IMR-90 (cell line): ENCODE measurements at regions not wholly inside any gene's neighbourhood (a gene's known extent, or its start where the extent isn't known, plus 50 kb on each side); places are given as distances from the start of the nearest gene placed in this dataset.

Experiments used
- ATAC-seq: fragments of 200-7000 bp; cut with Tn5 transposase; 2 replicates; pipeline ENCODE4 v1.9.1; 2020; ENCODE audit warnings: low read depth, mild to moderate bottlenecking, moderate library complexity
- BruUV-seq: library from RNA; stranded (reverse); fragments of 400-500 nt; replicated peaks from 2 replicates; lab custom pipeline; 2021; lab: Mats Ljungman, UMichigan
- CTCF ChIA-PET: fragments of 300-600 bp; formaldehyde crosslinking; extraction: SDS; loops from one replicate; lab custom pipeline; 2021; ENCODE audit warnings: antibody characterized with exemption; lab: Yijun Ruan, JAX
- POLR2A ChIA-PET: fragments of 300-600 bp; sonication (Branson Sonifier 250); formaldehyde crosslinking; loops from one replicate; lab custom pipeline; 2022; ENCODE audit warnings: antibody characterized with exemption; ENCODE audit not compliant: unreplicated experiment; lab: Charles Lee
- DNase-seq: peaks from one replicate; pipeline ENCODE4 v3.0.0; 2013
- H2AFZ ChIP-seq: replicated peaks from 2 replicates; pipeline ENCODE3; 2013; ENCODE audit warnings: low read length, mild to moderate bottlenecking; ENCODE audit not compliant: poor library complexity
- H2AK5ac ChIP-seq: 2 replicates; pipeline ENCODE4 v1.6.1; 2013; ENCODE audit warnings: low read depth, low read length, inconsistent platforms
- H2AK9ac ChIP-seq: replicated peaks from 2 replicates; pipeline ENCODE3; 2013; ENCODE audit warnings: mild to moderate bottlenecking, low read depth, low read length, moderate library complexity; ENCODE audit not compliant: poor library complexity
- H2BK120ac ChIP-seq: 2 replicates; pipeline ENCODE4 v1.6.1; 2013; ENCODE audit warnings: low read depth, low read length, inconsistent platforms
- H2BK15ac ChIP-seq: 3 replicates; pipeline ENCODE4 v1.6.1; 2013; ENCODE audit warnings: low read depth, low read length, inconsistent platforms
- H2BK20ac ChIP-seq: 2 replicates; pipeline ENCODE4 v1.6.1; 2013; ENCODE audit warnings: low read depth, mild to moderate bottlenecking, inconsistent platforms, low read length, moderate library complexity
- H2BK5ac ChIP-seq: 2 replicates; pipeline ENCODE4 v1.6.1; 2013; ENCODE audit warnings: mild to moderate bottlenecking, low read depth, low read length, inconsistent platforms; ENCODE audit not compliant: poor library complexity, severe bottlenecking
- H3K14ac ChIP-seq: replicated peaks from 2 replicates; pipeline ENCODE4 v1.6.1; 2013; ENCODE audit warnings: low read depth, low read length, inconsistent platforms
- H3K18ac ChIP-seq: 2 replicates; pipeline ENCODE4 v1.6.1; 2013; ENCODE audit warnings: low read depth, low read length, control low read depth
- H3K23ac ChIP-seq: 2 replicates; pipeline ENCODE4 v1.6.1; 2013; ENCODE audit warnings: low read depth, low read length, inconsistent platforms
- H3K27ac ChIP-seq: 2 replicates; pipeline ENCODE4 v1.5.1; 2013; ENCODE audit warnings: mild to moderate bottlenecking, control low read depth, low read length; ENCODE audit not compliant: insufficient read depth
- H3K27me3 ChIP-seq: 2 replicates; pipeline ENCODE4 v1.6.1; 2013; ENCODE audit warnings: low read length; ENCODE audit not compliant: control insufficient read depth, insufficient read depth
- H3K36me3 ChIP-seq: 2 replicates; pipeline ENCODE4 v1.6.1; 2013; ENCODE audit warnings: low read length, mixed read lengths; ENCODE audit not compliant: control insufficient read depth, insufficient read depth
- H3K4ac ChIP-seq: 2 replicates; pipeline ENCODE4 v1.6.1; 2013; ENCODE audit warnings: low read depth, low read length, inconsistent platforms
- H3K4me1 ChIP-seq: 2 replicates; pipeline ENCODE4 v1.6.1; 2013; ENCODE audit warnings: low read length, mixed read lengths; ENCODE audit not compliant: control insufficient read depth, insufficient read depth
- H3K4me2 ChIP-seq: 2 replicates; pipeline ENCODE4 v1.6.1; 2013; ENCODE audit warnings: low read depth, mild to moderate bottlenecking, control low read depth, low read length, moderate library complexity
- H3K4me3 ChIP-seq: 2 replicates; pipeline ENCODE4 v1.5.1; 2013; ENCODE audit warnings: low read depth, mild to moderate bottlenecking, control low read depth, low read length, moderate library complexity; ENCODE audit not compliant: insufficient read depth
- H3K56ac ChIP-seq: 2 replicates; pipeline ENCODE4 v1.6.1; 2013; ENCODE audit warnings: low read length, inconsistent platforms; ENCODE audit not compliant: insufficient read depth; ENCODE audit errors: extremely low read depth
- H3K79me1 ChIP-seq, 2 experiments: 2 replicates each; pipeline ENCODE4 v1.6.1; 2013; ENCODE audit warnings: low read length in 2 of 2, inconsistent platforms in 1 of 2, low read depth in 1 of 2
- H3K9ac ChIP-seq: 2 replicates; pipeline ENCODE4 v1.6.1; 2013; ENCODE audit warnings: low read depth, low read length, control low read depth
- H3K9me1 ChIP-seq: 2 replicates; pipeline ENCODE4 v1.6.1; 2013; ENCODE audit warnings: low read length, inconsistent platforms; ENCODE audit not compliant: insufficient read depth
- H3K9me3 ChIP-seq: 2 replicates; pipeline ENCODE4 v1.6.1; 2013; ENCODE audit warnings: low read length; ENCODE audit not compliant: control insufficient read depth, insufficient read depth
- H4K20me1 ChIP-seq: 2 replicates; pipeline ENCODE4 v1.6.1; 2013; ENCODE audit warnings: low read length, inconsistent platforms; ENCODE audit not compliant: insufficient read depth
- H4K5ac ChIP-seq: 2 replicates; pipeline ENCODE4 v1.6.1; 2013; ENCODE audit warnings: mild to moderate bottlenecking, low read depth, low read length, control low read depth
- H4K8ac ChIP-seq, 2 experiments: 2 replicates each; pipeline ENCODE4 v1.6.1; 2013; ENCODE audit warnings: low read depth in 2 of 2, low read length in 2 of 2, control low read depth in 1 of 2, inconsistent platforms in 1 of 2
- H4K91ac ChIP-seq: 2 replicates; pipeline ENCODE4 v1.6.1; 2013; ENCODE audit warnings: low read depth, low read length, inconsistent platforms; ENCODE audit not compliant: insufficient read depth
- BHLHE40 ChIP-seq: fragments of 150-350 bp; IDR thresholded peaks from 2 replicates; pipeline ENCODE4 v1.6.1; 2016; ENCODE audit warnings: mild to moderate bottlenecking, low read depth, low read length
- CHD1 ChIP-seq: IDR thresholded peaks from 2 replicates; pipeline ENCODE4 v1.6.1; 2012; ENCODE audit warnings: low read depth, low read length, improper control_type of control experiment
- ELK1 ChIP-seq: fragments of 150-350 bp; IDR thresholded peaks from 2 replicates; pipeline ENCODE4 v1.6.1; 2016; ENCODE audit warnings: low read depth, mild to moderate bottlenecking, low read length, moderate library complexity, borderline replicate concordance
- MAFK ChIP-seq: IDR thresholded peaks from 2 replicates; pipeline ENCODE4 v1.6.1; 2012; ENCODE audit warnings: low read depth, low read length, improper control_type of control experiment
- NFE2L2 ChIP-seq: fragments of 150-350 bp; IDR thresholded peaks from 2 replicates; pipeline ENCODE4 v1.6.1; 2016; ENCODE audit warnings: low read depth, mild to moderate bottlenecking, low read length
- POLR2A ChIP-seq: IDR thresholded peaks from 2 replicates; pipeline ENCODE4 v1.6.1; 2012; ENCODE audit warnings: mild to moderate bottlenecking, low read depth, low read length
- WGBS, 2 experiments: methylation state at CpG; one replicate each; pipeline versions ENCODE4 v1.1.5 to v1.1.7; 2013; ENCODE audit warnings: missing lambda C conversion rate in 2 of 2; ENCODE audit not compliant: insufficient read length in 1 of 2; ENCODE audit errors: extremely low coverage in 2 of 2; 5-methylcytosine and 5-hydroxymethylcytosine counted together
- dilution Hi-C: fragments of 300-500 bp; cut with HindIII; formaldehyde crosslinking; loops from one replicate; pipeline ENCODE4 v1.14.3; 2018; ENCODE audit warnings: low sequenced_read_pairs; ENCODE audit not compliant: unreplicated experiment
- in situ Hi-C: fragments of 300-500 bp; cut with MboI; formaldehyde crosslinking; loops from 3 replicates; pipeline ENCODE4 v1.14.3; 2019; ENCODE audit warnings: low sequenced_read_pairs, inconsistent platforms, mixed read lengths
- intact Hi-C: fragments of 100-400 bp; cut with micrococcal nuclease; formaldehyde crosslinking; loops from 2 replicates; pipeline ENCODE4 v1.10.0; 2022

GRCh38 chr4:132016703-132017350 lies 1132.3 kb upstream of the PCDH10 start:
- BruUV-seq = no TSS peak
- no peak overlapping the region for H2BK20ac ChIP-seq
- H3K23ac ChIP-seq = no peak overlapping the region
- no peak overlapping the region for H3K56ac ChIP-seq
- no peak overlapping the region for H3K4ac ChIP-seq
- H3K4me2 ChIP-seq = no peak overlapping the region
- H3K4me3 ChIP-seq = no peak overlapping the region
- no peaks in the 10 kb centered on the region for H4K20me1 ChIP-seq
- ATAC-seq = no peak
- no peak overlapping the region for H3K9ac ChIP-seq
- no peaks in the 10 kb centered on the region for H3K9me1 ChIP-seq
- no peak overlapping the region for H2AFZ ChIP-seq
- H2AK9ac ChIP-seq = no peak overlapping the region
- DNase-seq = no peak
- no peak overlapping the region for H3K27ac ChIP-seq
- no peak overlapping the region for H2AK5ac ChIP-seq
- dilution Hi-C loops (no loop called here), intact Hi-C loops (no loop called here), in situ Hi-C loops (no loop called here)
- H3K14ac ChIP-seq = no peak overlapping the region
- no CpG with 5 or more reads among the region's 2 CpGs for WGBS, 2 experiments
- H2BK120ac ChIP-seq = no peak overlapping the region
- H3K36me3 ChIP-seq = no peaks in the 10 kb centered on the region
- H3K18ac ChIP-seq = no peak overlapping the region
- H2BK5ac ChIP-seq = no peak overlapping the region
- H2BK15ac ChIP-seq = no peak overlapping the region
- no peak overlapping the region for H4K8ac ChIP-seq
- H3K79me1 ChIP-seq = no peaks in the 10 kb centered on the region
- H3K9me3 ChIP-seq = no peaks in the 10 kb centered on the region
- no peaks in the 10 kb centered on the region for H3K27me3 ChIP-seq
- TF ChIP-seq BHLHE40 (no peak), CHD1 (no peak), ELK1 (no peak), MAFK (no peak), NFE2L2 (no peak), POLR2A (no peak)
- ChIA-PET POLR2A (no interaction called here), CTCF (no interaction called here)
- H3K4me1 ChIP-seq = no peaks in the 10 kb centered on the region
- no peak overlapping the region for H4K91ac ChIP-seq
- no peak overlapping the region for H4K5ac ChIP-seq
